Panc1 (cell line): ENCODE measurements at regions not wholly inside any gene's neighbourhood (a gene's known extent, or its start where the extent isn't known, plus 50 kb on each side); places are given as distances from the start of the nearest gene placed in this dataset.

Experiments
- CTCF ChIP-seq: fragments of 450-650 bp; IDR thresholded peaks from 2 replicates; pipeline ENCODE4 v1.5.1; 2017; ENCODE audit warnings: mild to moderate bottlenecking
- POLR2AphosphoS5 ChIP-seq: IDR thresholded peaks from 2 replicates; pipeline ENCODE4 v1.6.1; 2012; ENCODE audit warnings: mild to moderate bottlenecking, low read depth, low read length, moderate library complexity
- REST ChIP-seq, 2 experiments: IDR thresholded peaks; 2 replicates each; pipeline ENCODE4 v1.6.1; 2011 to 2012; ENCODE audit warnings: low read depth in 2 of 2, control low read depth in 1 of 2, low read length in 1 of 2, mild to moderate bottlenecking in 1 of 2, moderate library complexity in 1 of 2; ENCODE audit not compliant: insufficient read depth in 1 of 2
- SIN3A ChIP-seq: IDR thresholded peaks from 2 replicates; pipeline ENCODE4 v1.6.1; 2012; ENCODE audit warnings: low read depth, mild to moderate bottlenecking, low read length, moderate library complexity, borderline replicate concordance; ENCODE audit not compliant: insufficient read depth
- TCF7L2 ChIP-seq: IDR thresholded peaks from 2 replicates; pipeline ENCODE4 v1.6.1; 2011; ENCODE audit warnings: mild to moderate bottlenecking, low read depth, low read length, inconsistent platforms

GRCh38 chr4:123236606-123237005 is 160.0 kb upstream of the SPRY1 start:
- TF ChIP-seq REST (IDR thresholded peaks at IDR 0.05; ENCODE audit: insufficient read depth in 1 of 2, low read depth in 2 of 2, low read length in 1 of 2) = no peak
- no peak for TF ChIP-seq CTCF
- TF ChIP-seq SIN3A = no peak
- no peak for TF ChIP-seq POLR2AphosphoS5
- no peak for TF ChIP-seq TCF7L2
